ENCODE measurements at regions not wholly inside any gene's neighbourhood (a gene's known extent, or its start where the extent isn't known, plus 50 kb on each side); places are given as distances from the start of the nearest gene placed in this dataset.

- Histone ChIP-seq H3K4me1 (ENCODE audit: control insufficient read depth, extremely low read depth, insufficient read depth, low read length) (no peaks in the 10 kb centered on the region), H3K9ac (ENCODE audit: control insufficient read depth, extremely low read depth, insufficient read depth, low read length) (no peak overlapping the region), H4K20me1 (ENCODE audit: control insufficient read depth, extremely low read depth, insufficient read depth, low read length) (no peaks in the 10 kb centered on the region), H3K79me2 (ENCODE audit: control insufficient read depth, insufficient read depth, low read length) (no peaks in the 10 kb centered on the region), H3K36me3 (ENCODE audit: control insufficient read depth in 2 of 2, extremely low read depth in 1 of 2, insufficient read depth in 2 of 2, low read length in 2 of 2) (no peaks in the 10 kb centered on the region), H3K4me2 (ENCODE audit: control insufficient read depth, extremely low read depth, insufficient read depth, low read depth, low read length) (no peak overlapping the region), H3K27ac (ENCODE audit: control insufficient read depth, insufficient read depth, low read length) (no peak overlapping the region), H3K9me3 (ENCODE audit: control insufficient read depth, low read depth, low read length) (no peaks in the 10 kb centered on the region), H3K27me3 (ENCODE audit: control insufficient read depth, extremely low read depth, insufficient read depth, low read length) (peaks cover 34% of the 10 kb centered on the region), H2AFZ (ENCODE audit: control insufficient read depth, low read length) (no peak overlapping the region), H3K9me1 (ENCODE audit: control insufficient read depth, extremely low read depth, insufficient read depth, low read length) (no peaks in the 10 kb centered on the region), H3K4me3 (ENCODE audit: control insufficient read depth in 2 of 3, extremely low read depth in 1 of 3, insufficient read depth in 2 of 3, low read depth in 1 of 3, low read length in 3 of 3) (no peak overlapping the region)
- TF ChIP-seq EZH2 (IDR thresholded peaks at IDR 0.05; ENCODE audit: low read length) (no peak), CTCF (optimal IDR thresholded peaks at IDR 0.05 in 1 of 3, IDR thresholded peaks at IDR 0.05 in 1 of 3, conservative IDR thresholded peaks at IDR 0.05 in 1 of 3; ENCODE audit: extremely low read depth in 1 of 3, insufficient read depth in 2 of 3, low read length in 3 of 3) (no peak)
- FAIRE-seq (no peak), DNase-seq (ENCODE audit: low read depth, low spot score) (no peak)
- dilution Hi-C loops (cut with MboI; ENCODE audit: extremely low pct_ligation_motif_present, low sequenced_read_pairs) = no loop called here
Observed at GRCh38 chr7:32293833-32294232, 196.3 kb downstream of the LSM5 start.

- no peaks in the 10 kb centered on the region for H3K4me1 ChIP-seq (ENCODE audit: control insufficient read depth, extremely low read depth, insufficient read depth, low read length)
- H3K9ac ChIP-seq (ENCODE audit: control insufficient read depth, extremely low read depth, insufficient read depth, low read length) = no peak overlapping the region
- FAIRE-seq (no peak), DNase-seq (ENCODE audit: low read depth, low spot score) (no peak)
- no peak overlapping the region for H3K4me3 ChIP-seq (ENCODE audit: control insufficient read depth in 2 of 3, extremely low read depth in 1 of 3, insufficient read depth in 2 of 3, low read depth in 1 of 3, low read length in 3 of 3)
- no peak overlapping the region for H2AFZ ChIP-seq (ENCODE audit: control insufficient read depth, low read length)
- H3K27ac ChIP-seq (ENCODE audit: control insufficient read depth, insufficient read depth, low read length) = no peak overlapping the region
- no peaks in the 10 kb centered on the region for H4K20me1 ChIP-seq (ENCODE audit: control insufficient read depth, extremely low read depth, insufficient read depth, low read length)
- no peak overlapping the region for H3K4me2 ChIP-seq (ENCODE audit: control insufficient read depth, extremely low read depth, insufficient read depth, low read depth, low read length)
- H3K27me3 ChIP-seq (ENCODE audit: control insufficient read depth, extremely low read depth, insufficient read depth, low read length) = peaks cover 7% of the 10 kb centered on the region
- no peaks in the 10 kb centered on the region for H3K9me3 ChIP-seq (ENCODE audit: control insufficient read depth, low read depth, low read length)
- TF ChIP-seq EZH2 (IDR thresholded peaks at IDR 0.05; ENCODE audit: low read length) = no peak
- no peak for TF ChIP-seq CTCF (optimal IDR thresholded peaks at IDR 0.05 in 1 of 3, IDR thresholded peaks at IDR 0.05 in 1 of 3, conservative IDR thresholded peaks at IDR 0.05 in 1 of 3; ENCODE audit: extremely low read depth in 1 of 3, insufficient read depth in 2 of 3, low read length in 3 of 3)
- H3K36me3 ChIP-seq (ENCODE audit: control insufficient read depth in 2 of 2, extremely low read depth in 1 of 2, insufficient read depth in 2 of 2, low read length in 2 of 2) = no peaks in the 10 kb centered on the region
- no peaks in the 10 kb centered on the region for H3K79me2 ChIP-seq (ENCODE audit: control insufficient read depth, insufficient read depth, low read length)
- dilution Hi-C loops (cut with MboI; ENCODE audit: extremely low pct_ligation_motif_present, low sequenced_read_pairs) = no loop called here
- H3K9me1 ChIP-seq (ENCODE audit: control insufficient read depth, extremely low read depth, insufficient read depth, low read length) = no peaks in the 10 kb centered on the region
Observed at GRCh38 chr7:32289651-32290414, 200.3 kb downstream of the LSM5 start.
